ENCODE measurements at regions not wholly inside any gene's neighbourhood (a gene's known extent, or its start where the extent isn't known, plus 50 kb on each side); places are given as distances from the start of the nearest gene placed in this dataset.

GRCh38 chr4:114527637-114528036 lies 71.0 kb upstream of the UGT8 start:
- H3K27me3 ChIP-seq (replicated peaks), result no peaks in the 10 kb centered on the region
- H3K4me3 ChIP-seq (ENCODE audit: low read depth, low read length), result no peak overlapping the region
- no peak overlapping the region for H3K27ac ChIP-seq
- DNase-seq, result no peak
- TF ChIP-seq, protein P1, sequence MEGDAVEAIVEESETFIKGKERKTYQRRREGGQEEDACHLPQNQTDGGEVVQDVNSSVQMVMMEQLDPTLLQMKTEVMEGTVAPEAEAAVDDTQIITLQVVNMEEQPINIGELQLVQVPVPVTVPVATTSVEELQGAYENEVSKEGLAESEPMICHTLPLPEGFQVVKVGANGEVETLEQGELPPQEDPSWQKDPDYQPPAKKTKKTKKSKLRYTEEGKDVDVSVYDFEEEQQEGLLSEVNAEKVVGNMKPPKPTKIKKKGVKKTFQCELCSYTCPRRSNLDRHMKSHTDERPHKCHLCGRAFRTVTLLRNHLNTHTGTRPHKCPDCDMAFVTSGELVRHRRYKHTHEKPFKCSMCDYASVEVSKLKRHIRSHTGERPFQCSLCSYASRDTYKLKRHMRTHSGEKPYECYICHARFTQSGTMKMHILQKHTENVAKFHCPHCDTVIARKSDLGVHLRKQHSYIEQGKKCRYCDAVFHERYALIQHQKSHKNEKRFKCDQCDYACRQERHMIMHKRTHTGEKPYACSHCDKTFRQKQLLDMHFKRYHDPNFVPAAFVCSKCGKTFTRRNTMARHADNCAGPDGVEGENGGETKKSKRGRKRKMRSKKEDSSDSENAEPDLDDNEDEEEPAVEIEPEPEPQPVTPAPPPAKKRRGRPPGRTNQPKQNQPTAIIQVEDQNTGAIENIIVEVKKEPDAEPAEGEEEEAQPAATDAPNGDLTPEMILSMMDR (IDR thresholded peaks at IDR 0.05; ENCODE audit: low read depth, low read length, missing control alignments), result no peak
- no peaks in the 10 kb centered on the region for H3K36me3 ChIP-seq (replicated peaks)
- in situ Hi-C loops (cut with HindIII; ENCODE audit: low pct_ligation_motif_present, low sequenced_read_pairs), result no loop called here

DNA sequence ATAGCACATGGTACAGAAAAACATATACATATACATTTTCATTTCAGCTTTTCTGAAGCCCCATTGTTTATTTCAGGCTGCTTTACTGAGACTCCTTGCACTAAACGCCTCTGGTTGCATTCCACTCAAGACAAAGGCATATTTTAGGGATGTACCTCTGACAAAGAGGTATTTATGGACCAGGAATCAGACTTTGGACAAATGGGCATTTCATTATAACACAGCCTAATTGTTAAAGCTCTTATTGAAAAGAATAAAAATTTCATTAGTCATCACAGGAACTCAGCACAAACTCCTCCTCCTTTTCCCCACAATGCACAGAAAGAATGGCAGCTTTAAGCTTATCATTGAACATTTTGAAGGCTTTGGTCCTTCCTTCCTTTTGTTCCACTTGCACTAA lies 62.9 kb upstream of the UGT8 start:
- TF ChIP-seq, protein P1 (IDR thresholded peaks at IDR 0.05; ENCODE audit: low read depth, low read length, missing control alignments), result no peak
- no peak overlapping the region for H3K4me3 ChIP-seq (ENCODE audit: low read depth, low read length)
- H3K27me3 ChIP-seq (replicated peaks), result no peaks in the 10 kb centered on the region
- no peak overlapping the region for H3K27ac ChIP-seq
- DNase-seq, result no peak
- in situ Hi-C loops (cut with HindIII; ENCODE audit: low pct_ligation_motif_present, low sequenced_read_pairs), result no loop called here
- H3K36me3 ChIP-seq (replicated peaks), result no peaks in the 10 kb centered on the region

DNA sequence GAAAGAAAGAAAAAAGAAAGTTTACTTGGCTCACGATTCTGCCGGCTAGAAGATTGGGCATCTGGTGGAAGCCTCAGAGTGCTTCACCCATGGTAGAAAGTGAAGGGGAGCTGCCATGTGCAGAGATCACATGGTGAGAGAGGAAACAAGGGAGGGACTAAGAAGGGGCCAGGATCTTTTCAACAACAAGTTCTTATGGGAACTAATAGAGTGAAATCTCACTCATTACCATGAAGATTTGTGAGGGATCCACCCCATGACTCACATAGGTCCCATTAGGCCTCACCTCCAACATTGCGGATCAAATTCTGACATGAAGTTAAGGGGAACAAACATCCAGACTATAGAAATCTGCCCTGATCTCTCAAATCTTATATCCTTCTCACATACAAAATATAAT lies 61.3 kb upstream of the UGT8 start:
- no peaks in the 10 kb centered on the region for H3K27me3 ChIP-seq (replicated peaks)
- TF ChIP-seq, protein P1 (IDR thresholded peaks at IDR 0.05; ENCODE audit: low read depth, low read length, missing control alignments), result no peak
- H3K27ac ChIP-seq, result no peak overlapping the region
- no peak for DNase-seq
- H3K4me3 ChIP-seq (ENCODE audit: low read depth, low read length), result no peak overlapping the region
- in situ Hi-C loops (cut with HindIII; ENCODE audit: low pct_ligation_motif_present, low sequenced_read_pairs), result no loop called here
- H3K36me3 ChIP-seq (replicated peaks), result no peaks in the 10 kb centered on the region

GRCh38 chr4:114538012-114538617 lies 60.5 kb upstream of the UGT8 start:
- Histone ChIP-seq H3K27ac (no peak overlapping the region), H3K27me3 (replicated peaks) (no peaks in the 10 kb centered on the region), H3K36me3 (replicated peaks) (no peaks in the 10 kb centered on the region), H3K4me3 (ENCODE audit: low read depth, low read length) (no peak overlapping the region)
- DNase-seq, result no peak
- in situ Hi-C loops (cut with HindIII; ENCODE audit: low pct_ligation_motif_present, low sequenced_read_pairs), result no loop called here
- TF ChIP-seq, protein P1 (IDR thresholded peaks at IDR 0.05; ENCODE audit: low read depth, low read length, missing control alignments), result no peak

- Histone ChIP-seq H3K27ac (no peak overlapping the region), H3K27me3 (replicated peaks) (no peaks in the 10 kb centered on the region), H3K4me3 (ENCODE audit: low read depth, low read length) (no peak overlapping the region), H3K36me3 (replicated peaks) (no peaks in the 10 kb centered on the region)
- TF ChIP-seq, protein P1 (IDR thresholded peaks at IDR 0.05; ENCODE audit: low read depth, low read length, missing control alignments), result no peak
- in situ Hi-C loops (cut with HindIII; ENCODE audit: low pct_ligation_motif_present, low sequenced_read_pairs), result no loop called here
- no peak for DNase-seq
Measured at GRCh38 chr4:114539985-114540384, 58.6 kb upstream of the UGT8 start.
